DND-41 (cell line): ENCODE measurements at regions not wholly inside any gene's neighbourhood (a gene's known extent, or its start where the extent isn't known, plus 50 kb on each side); places are given as distances from the start of the nearest gene placed in this dataset.
"Not testable (repeated sequence)": the region's sequence is repeated elsewhere in the genome, so short reads cannot be mapped to it uniquely, and the experiment has no call there.

Experiments
- EZH2 ChIP-seq: IDR thresholded peaks from 3 replicates; pipeline ENCODE4 v1.6.1; 2012; ENCODE audit warnings: borderline replicate concordance, low read depth, mild to moderate bottlenecking, moderate library complexity, low read length, inconsistent platforms; ENCODE audit not compliant: severe bottlenecking
- TF ChIP-seq, protein P1 (sequence below): IDR thresholded peaks from 2 replicates; pipeline ENCODE4 v1.5.1; 2012; ENCODE audit warnings: borderline replicate concordance, low read length, moderate library complexity, mild to moderate bottlenecking; ENCODE audit not compliant: poor library complexity, severe bottlenecking; ENCODE audit errors: extremely low read depth

DNA sequence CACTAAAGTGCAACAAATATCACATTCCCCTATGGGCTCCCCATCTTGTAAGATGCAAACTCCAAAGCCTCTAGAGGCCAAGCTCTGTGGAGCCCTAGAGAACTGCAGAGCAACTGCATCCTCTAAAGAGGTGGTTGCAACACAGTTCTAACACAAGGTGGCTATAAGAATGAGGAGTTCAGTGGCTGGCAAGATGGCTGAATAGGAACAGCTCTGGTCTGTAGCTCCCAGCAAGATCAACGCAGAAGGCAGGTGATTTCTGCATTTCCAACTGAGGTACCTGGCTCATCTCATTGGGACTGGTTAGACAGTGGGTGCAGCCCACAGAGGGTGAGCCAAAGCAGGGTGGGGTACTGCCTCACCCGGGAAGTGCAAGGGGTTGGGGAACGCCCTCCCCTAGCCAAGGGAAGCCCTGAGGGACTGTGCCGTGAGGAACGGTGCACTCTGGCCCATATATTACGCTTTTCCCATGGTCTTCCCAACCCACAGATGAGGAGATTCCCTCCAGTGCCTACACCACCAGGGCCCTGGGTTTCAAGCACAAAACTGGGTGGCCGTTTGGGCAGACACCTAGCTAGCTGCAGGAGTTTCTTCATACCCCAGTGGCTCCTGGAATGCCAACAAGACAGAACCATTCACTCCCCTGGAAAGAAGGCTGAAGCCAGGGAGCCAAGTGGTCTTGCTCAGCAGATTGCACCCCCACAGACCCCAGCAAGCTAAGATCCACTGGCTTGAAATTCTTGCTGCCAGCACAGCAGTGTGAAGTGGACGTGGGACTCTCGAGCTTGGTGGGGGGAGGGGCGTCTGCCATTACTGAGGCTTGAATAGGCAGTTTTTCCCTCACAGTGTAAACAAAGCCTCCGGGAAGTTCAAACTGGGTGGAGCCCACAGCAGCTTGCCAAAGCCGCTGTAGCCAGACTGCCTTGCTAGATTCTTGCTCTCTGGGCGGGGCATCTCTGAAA, 188.6 kb upstream of the EGLN3 start:
- TF ChIP-seq, protein P1, sequence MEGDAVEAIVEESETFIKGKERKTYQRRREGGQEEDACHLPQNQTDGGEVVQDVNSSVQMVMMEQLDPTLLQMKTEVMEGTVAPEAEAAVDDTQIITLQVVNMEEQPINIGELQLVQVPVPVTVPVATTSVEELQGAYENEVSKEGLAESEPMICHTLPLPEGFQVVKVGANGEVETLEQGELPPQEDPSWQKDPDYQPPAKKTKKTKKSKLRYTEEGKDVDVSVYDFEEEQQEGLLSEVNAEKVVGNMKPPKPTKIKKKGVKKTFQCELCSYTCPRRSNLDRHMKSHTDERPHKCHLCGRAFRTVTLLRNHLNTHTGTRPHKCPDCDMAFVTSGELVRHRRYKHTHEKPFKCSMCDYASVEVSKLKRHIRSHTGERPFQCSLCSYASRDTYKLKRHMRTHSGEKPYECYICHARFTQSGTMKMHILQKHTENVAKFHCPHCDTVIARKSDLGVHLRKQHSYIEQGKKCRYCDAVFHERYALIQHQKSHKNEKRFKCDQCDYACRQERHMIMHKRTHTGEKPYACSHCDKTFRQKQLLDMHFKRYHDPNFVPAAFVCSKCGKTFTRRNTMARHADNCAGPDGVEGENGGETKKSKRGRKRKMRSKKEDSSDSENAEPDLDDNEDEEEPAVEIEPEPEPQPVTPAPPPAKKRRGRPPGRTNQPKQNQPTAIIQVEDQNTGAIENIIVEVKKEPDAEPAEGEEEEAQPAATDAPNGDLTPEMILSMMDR, result not testable (repeated sequence)
- not testable (repeated sequence) for TF ChIP-seq EZH2
